Fibroblast of skin of left quadriceps (primary cell): ENCODE measurements at regions not wholly inside any gene's neighbourhood (a gene's known extent, or its start where the extent isn't known, plus 50 kb on each side); places are given as distances from the start of the nearest gene placed in this dataset.

Experiments
- DNase-seq, 2 experiments: peaks; one replicate each; pipeline ENCODE4 v3.0.0-alpha.2; 2013; ENCODE audit warnings: low read depth in 2 of 2

- DNase-seq, result no peak
These were observed 319.1 kb downstream of the BRD1 start for GRCh38 chr22:49508561-49508960.

- DNase-seq, result no peak
These were observed 319.9 kb downstream of the BRD1 start for GRCh38 chr22:49507607-49508292.

- DNase-seq, result no peak
These were observed 321.7 kb downstream of the BRD1 start for GRCh38 chr22:49506010-49506400.

DNA sequence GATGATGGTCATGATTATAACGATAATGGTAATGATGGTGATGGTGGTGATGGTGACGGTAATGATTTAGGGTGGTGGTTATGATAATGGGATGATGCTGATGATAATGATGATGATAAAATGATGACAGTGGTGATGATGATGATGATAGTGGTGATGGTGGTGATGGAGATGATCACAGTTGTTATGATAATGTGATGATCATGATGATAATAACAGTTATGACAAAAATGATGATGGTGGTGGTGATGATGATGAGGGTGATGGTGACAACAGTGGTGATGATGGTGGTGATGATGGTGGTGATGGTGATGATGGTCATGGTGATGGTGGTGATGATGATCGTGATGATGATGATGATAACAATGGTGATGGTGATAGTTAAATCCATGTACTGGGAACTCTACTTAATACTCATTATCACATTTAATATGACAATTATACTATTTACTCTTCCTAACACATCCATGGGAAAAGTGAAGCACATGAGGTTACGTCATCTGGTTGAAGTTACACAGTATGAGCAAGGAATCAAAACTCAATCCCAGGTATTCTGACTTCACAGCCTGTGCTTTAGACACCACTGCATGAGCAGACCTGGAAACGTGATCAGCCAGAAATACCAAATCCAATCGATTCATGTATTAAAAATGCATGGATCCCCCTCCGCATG lies 322.2 kb downstream of the BRD1 start:
- DNase-seq, result no peak

GRCh38 chr22:49503896-49504521 lies 323.7 kb downstream of the BRD1 start:
- DNase-seq, result no peak

GRCh38 chr22:49503321-49503720 lies 324.4 kb downstream of the BRD1 start:
- DNase-seq, result no peak

DNA sequence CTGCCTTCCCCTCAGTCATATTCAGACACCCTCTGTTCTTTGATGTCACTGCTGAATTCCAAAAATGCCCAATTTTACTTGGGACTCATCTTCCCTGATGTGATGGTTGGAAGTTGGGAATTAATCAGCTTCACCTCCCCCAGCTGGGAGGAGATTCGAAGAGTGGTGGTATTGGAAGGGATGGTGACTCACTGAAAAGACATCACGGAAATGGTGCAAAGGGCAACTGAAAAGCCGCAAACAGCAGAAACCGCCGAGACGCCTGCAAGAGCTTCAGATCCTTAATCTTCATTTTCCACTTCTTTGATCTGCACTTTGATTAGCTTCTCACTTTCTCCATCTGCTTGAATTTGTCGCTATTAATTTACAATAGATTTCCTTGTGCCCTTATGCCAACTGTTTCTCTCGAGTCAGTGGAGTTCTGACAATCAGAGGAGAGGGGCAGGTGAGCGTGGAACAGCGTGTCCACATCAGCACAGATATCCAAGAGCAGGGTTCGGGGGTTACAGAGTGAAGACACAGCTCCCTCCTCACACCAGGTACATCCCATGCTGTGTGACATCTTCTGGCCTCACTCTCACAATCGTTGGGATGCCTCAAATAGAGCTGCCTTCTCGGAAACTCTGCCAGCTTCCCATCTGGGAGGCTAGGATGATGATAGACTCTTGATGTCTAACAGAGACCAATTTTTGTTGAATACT lies 325.4 kb downstream of the BRD1 start:
- DNase-seq, result no peak

GRCh38 chr22:49500942-49501395 lies 326.7 kb downstream of the BRD1 start:
- DNase-seq, result no peak

DNA sequence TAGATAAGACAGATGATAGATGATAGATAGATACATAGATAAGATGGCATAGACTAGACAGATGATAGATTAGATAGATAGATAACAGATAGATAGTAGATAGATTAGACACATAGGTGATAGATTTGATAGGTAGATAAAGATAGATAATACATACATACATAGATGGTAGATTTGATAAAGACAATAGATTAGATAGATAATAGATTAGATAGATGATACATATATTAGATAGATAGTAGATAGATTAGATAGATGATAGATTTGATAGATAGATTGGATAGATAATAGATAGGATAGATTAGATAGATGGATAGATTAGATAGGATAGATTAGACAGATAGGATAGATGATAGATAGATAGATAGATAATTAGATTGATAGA lies 327.6 kb downstream of the BRD1 start:
- no peak for DNase-seq

- DNase-seq, result no peak
These were observed 328.1 kb downstream of the BRD1 start for GRCh38 chr22:49499433-49500075.

DNA sequence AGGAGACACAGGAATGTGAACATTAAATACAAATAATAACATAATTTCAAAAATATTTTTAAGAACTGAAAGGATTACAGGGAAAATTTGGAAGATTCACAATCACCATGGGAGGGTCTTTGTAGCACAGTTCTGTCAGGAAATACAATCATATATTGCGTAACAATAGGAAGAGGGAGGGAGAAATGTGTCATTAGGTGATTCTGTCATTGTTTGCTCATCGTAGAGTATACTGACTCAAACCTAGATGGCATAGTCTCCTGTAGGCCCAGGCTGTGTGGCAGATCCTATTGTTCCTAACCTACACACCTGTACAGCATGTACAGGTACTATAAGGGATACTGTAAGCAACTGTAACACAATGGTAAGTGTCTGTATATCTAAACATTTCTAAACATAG lies 330.4 kb downstream of the BRD1 start:
- no peak for DNase-seq

GRCh38 chr22:49494555-49494954 lies 333.1 kb downstream of the BRD1 start:
- DNase-seq, result no peak

DNA sequence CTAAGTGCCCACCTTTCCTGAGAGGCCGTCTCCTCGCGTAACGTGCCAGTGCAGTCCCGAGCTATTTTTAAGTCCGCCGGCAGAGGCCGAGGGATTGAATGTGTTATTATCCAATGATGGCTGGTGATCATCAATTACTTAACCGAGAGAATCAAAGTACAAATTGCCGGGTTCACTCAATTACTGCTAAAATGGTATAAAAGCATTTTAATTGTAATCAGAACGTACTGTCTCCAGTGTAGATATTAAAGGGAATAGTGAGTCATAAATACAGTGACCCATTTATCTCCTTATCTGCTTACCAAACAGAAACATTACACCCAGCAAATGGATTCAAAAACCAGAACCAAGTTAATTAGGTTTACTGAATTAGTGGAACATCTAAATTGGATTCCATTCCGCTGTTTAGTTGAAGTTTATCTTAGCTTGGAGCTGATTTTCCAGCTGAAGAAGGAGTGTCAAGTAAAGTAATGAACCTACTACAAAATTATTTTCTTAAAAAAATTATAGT lies 334.9 kb downstream of the BRD1 start:
- no peak for DNase-seq

DNA sequence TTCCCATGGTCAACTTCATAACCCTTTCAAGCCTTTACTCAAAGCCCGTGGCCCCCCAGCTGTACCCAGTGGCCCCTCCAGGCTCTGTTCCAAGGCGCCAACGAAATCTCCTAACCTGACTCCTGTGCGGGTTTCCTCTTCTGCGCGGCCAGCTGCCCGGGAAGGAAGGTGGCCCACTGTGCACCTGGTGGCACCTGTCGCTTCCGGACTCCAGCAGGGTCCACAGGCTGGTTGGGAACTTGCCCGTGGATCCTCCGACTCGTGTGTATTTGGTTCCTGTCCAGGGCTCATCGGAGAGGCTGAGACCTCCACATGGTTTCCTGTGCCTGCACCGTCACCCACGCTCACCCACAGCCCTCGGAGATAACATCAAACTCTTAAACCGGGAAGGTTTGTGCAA lies 335.4 kb downstream of the BRD1 start:
- DNase-seq, result no peak

DNA sequence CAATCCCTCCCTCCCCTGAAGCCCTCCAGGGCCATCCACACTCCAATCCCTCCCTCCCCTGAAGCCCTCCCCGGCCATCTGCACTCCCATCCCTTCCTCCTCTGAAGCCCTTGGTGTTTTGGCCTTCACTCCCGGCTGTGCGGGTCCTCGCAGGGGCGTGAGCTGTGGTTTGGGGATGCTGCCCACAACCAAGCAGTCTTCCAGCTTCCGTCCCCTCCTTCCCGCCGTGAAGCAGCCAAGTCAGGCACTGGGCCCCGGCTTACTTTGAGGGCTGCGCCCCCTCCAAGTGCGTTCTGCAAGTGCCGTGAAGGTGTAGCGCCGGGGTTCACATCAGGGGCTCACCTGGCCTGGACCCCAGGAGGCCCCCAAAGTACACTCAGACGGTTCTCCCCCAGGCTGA lies 335.9 kb downstream of the BRD1 start:
- no peak for DNase-seq

DNA sequence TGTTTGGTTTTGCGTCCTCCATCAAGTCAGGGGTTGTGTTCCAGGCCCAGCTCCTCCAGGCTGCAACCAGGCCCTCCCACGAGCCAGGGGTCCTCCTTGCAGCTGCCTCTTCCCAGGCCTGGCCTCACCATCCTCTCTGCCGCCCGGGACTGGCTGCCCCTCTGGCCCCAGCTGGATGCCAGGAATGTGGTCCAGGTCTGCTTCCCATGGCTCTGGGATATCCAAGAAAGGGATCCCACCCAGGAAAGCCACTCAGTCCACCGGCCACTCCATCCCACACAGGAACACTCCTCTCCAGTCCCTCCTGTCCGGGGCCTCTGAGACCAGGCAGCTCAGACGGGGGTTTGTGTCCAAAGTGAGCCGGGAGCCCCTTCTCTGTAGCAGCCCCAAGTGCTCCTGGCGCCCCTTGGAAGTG lies 336.4 kb downstream of the BRD1 start:
- no peak for DNase-seq

GRCh38 chr22:49490692-49491091 lies 337.0 kb downstream of the BRD1 start:
- no peak for DNase-seq

DNA sequence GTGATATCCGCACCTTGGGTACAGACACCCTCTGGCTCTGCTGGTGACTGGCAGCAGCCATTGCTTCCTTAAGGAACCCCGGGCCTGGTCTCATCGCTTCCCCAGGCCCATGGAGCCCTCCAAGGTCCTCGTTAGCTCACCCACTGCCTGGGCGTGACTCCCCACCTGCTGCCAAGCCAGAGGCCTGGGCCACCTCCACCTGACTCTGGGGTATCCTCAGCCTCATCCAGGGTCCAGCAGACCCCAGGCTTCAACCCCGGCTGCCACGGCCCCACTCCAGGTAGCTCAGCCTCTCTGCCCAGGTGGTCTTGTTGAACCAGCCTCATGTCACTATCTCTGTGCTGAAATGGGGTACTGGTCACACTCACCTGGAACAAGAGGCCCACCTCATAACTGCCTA lies 337.9 kb downstream of the BRD1 start:
- DNase-seq, result no peak

DNA sequence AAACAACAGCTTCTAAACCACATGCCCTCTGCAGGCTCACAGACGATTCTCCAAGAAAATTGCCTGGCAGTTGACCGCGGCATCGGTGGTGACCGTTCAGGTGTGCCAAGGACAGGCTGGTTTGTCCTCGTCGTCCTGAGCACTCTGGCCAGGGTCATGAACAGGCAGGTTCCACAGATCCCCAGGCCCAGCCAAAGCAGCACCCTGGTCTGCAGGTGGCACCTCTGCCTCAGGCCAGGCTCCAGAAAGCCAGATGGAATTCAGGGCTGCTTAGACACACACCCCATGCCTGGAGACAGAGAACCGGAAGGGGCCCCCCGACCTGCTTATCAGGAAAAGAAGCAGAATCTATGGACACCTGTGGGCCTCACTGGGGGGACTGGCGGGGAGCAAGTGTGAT lies 338.7 kb downstream of the BRD1 start:
- DNase-seq, result no peak

- DNase-seq, result no peak
These were observed 339.7 kb downstream of the BRD1 start for GRCh38 chr22:49487950-49488349.

DNA sequence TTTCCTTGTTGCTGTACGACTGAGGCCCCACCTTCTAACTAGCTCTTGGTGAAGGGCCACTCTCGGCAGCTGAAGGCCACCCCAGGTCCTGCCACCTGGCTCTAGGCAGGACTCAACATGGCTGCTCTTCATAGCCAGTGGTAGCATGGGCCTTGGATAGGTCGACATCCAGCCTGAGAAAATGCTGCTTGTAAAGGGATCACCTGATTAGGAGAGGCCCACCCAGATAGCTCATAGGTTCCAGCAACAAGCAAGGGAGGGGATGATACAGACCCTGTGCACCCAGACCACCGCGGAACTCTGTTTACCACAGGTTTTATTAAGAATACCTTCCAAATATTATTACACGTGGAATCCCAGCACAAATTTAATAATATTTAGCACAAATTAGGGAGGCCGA lies 341.4 kb downstream of the BRD1 start:
- DNase-seq, result no peak

- DNase-seq, result no peak
These were observed 343.7 kb downstream of the BRD1 start for GRCh38 chr22:49483946-49484345.
